Natural killer cell (primary cell): ENCODE measurements at regions not wholly inside any gene's neighbourhood (a gene's known extent, or its start where the extent isn't known, plus 50 kb on each side); places are given as distances from the start of the nearest gene placed in this dataset.

ENCODE experiments used
- ATAC-seq, 3 donors: fragments of 150-1000 bp in 2 of 3; fragments of 200-7000 bp in 1 of 3; cut with Tn5 transposase; 1 replicate in 1 of 3; 2 replicates in 2 of 3; pipeline ENCODE4 v1.10.0; 2021; ENCODE audit warnings: mild to moderate bottlenecking in 2 of 3, moderate library complexity in 2 of 3
- DNase-seq, 2 donors: peaks; one replicate each; pipeline versions ENCODE4 v3.0.0 to v3.0.0-alpha.2; 2013 to 2021; ENCODE audit warnings: mixed read lengths in 1 of 2
- H3K27ac ChIP-seq: one replicate; pipeline ENCODE4 v1.5.1; 2013; ENCODE audit warnings: mild to moderate bottlenecking, low read length
- H3K27me3 ChIP-seq: one replicate; pipeline ENCODE4 v1.6.1; 2013; ENCODE audit warnings: low read length; ENCODE audit not compliant: control insufficient read depth, insufficient read depth
- H3K36me3 ChIP-seq: one replicate; pipeline ENCODE4 v1.6.1; 2013; ENCODE audit warnings: low read length; ENCODE audit not compliant: control insufficient read depth, insufficient read depth
- H3K4me1 ChIP-seq: one replicate; pipeline ENCODE4 v1.6.1; 2013; ENCODE audit warnings: low read length; ENCODE audit not compliant: control insufficient read depth, insufficient read depth
- H3K4me3 ChIP-seq: one replicate; pipeline ENCODE4 v1.5.1; 2013; ENCODE audit warnings: low read length
- H3K9me3 ChIP-seq: one replicate; pipeline ENCODE4 v1.6.1; 2013; ENCODE audit warnings: low read length; ENCODE audit not compliant: control insufficient read depth, insufficient read depth
- H3K27ac Mint-ChIP-seq, 2 donors: one replicate each; pipeline ENCODE4 v1.8.0; 2022; ENCODE audit warnings: mild to moderate bottlenecking in 2 of 2, mixed read lengths in 2 of 2, moderate library complexity in 1 of 2
- H3K27me3 Mint-ChIP-seq, 2 donors: one replicate each; pipeline ENCODE4 v1.8.0; 2022; ENCODE audit warnings: low read depth in 2 of 2, mixed read lengths in 2 of 2
- H3K36me3 Mint-ChIP-seq: one replicate; pipeline ENCODE4 v1.8.0; 2022; ENCODE audit warnings: mixed read lengths
- H3K4me1 Mint-ChIP-seq, 2 donors: one replicate each; pipeline ENCODE4 v1.8.0; 2022; ENCODE audit warnings: mixed read lengths in 2 of 2
- H3K4me3 Mint-ChIP-seq: one replicate; pipeline ENCODE4 v1.8.0; 2022; ENCODE audit warnings: mild to moderate bottlenecking, moderate library complexity, mixed read lengths
- H3K9me3 Mint-ChIP-seq, 2 donors: one replicate each; pipeline ENCODE4 v1.8.0; 2022; ENCODE audit warnings: mixed read lengths in 2 of 2
- CTCF ChIP-seq: fragments of 200-600 bp; IDR thresholded peaks from one replicate; pipeline ENCODE4 v1.8.0; 2022; ENCODE audit warnings: antibody characterized with exemption
- WGBS: methylation state at CpG from one replicate; pipeline ENCODE4 v1.1.7; 2013; ENCODE audit warnings: missing lambda C conversion rate; ENCODE audit not compliant: insufficient coverage; 5-methylcytosine and 5-hydroxymethylcytosine counted together
- intact Hi-C: fragments of 100-400 bp; cut with micrococcal nuclease; formaldehyde crosslinking; loops from one replicate; pipeline ENCODE4 v1.14.2; 2022

- no peaks in the 10 kb centered on the region for H3K4me1 ChIP-seq
- intact Hi-C loops: no loop called here
- no peak for ATAC-seq
- H3K4me3 ChIP-seq: no peak overlapping the region
- 20% methylated on average over 2 of the region's 3 CpGs for WGBS
- no peaks in the 10 kb centered on the region for H3K9me3 ChIP-seq
- no peak overlapping the region for H3K4me3 Mint-ChIP-seq
- peaks cover 11 to 23% of the 10 kb centered on the region in 2 donors for H3K9me3 Mint-ChIP-seq
- H3K36me3 Mint-ChIP-seq: peaks cover 5% of the 10 kb centered on the region
- H3K27ac ChIP-seq: no peak overlapping the region
- no peak for TF ChIP-seq CTCF
- H3K36me3 ChIP-seq: no peaks in the 10 kb centered on the region
- DNase-seq: no peak
- H3K27me3 Mint-ChIP-seq: no peaks in the 10 kb centered on the region
- H3K4me1 Mint-ChIP-seq: no peaks in the 10 kb centered on the region
- no peak overlapping the region for H3K27ac Mint-ChIP-seq
- H3K27me3 ChIP-seq: no peaks in the 10 kb centered on the region
Observed at GRCh38 chr18:68283834-68284233, 431.1 kb downstream of the TMX3 start.

- no peak overlapping the region for H3K4me3 ChIP-seq
- no peak for DNase-seq
- TF ChIP-seq CTCF: no peak
- H3K9me3 Mint-ChIP-seq: peaks cover 18 to 23% of the 10 kb centered on the region in 2 donors
- H3K4me1 Mint-ChIP-seq: no peaks in the 10 kb centered on the region
- peaks cover 5% of the 10 kb centered on the region for H3K36me3 Mint-ChIP-seq
- H3K27me3 ChIP-seq: no peaks in the 10 kb centered on the region
- 90% methylated on average over 2 of the region's 2 CpGs for WGBS
- no peak overlapping the region for H3K27ac ChIP-seq
- no peak for ATAC-seq
- H3K27me3 Mint-ChIP-seq: no peaks in the 10 kb centered on the region
- intact Hi-C loops: no loop called here
- no peak overlapping the region for H3K27ac Mint-ChIP-seq
- no peak overlapping the region for H3K4me3 Mint-ChIP-seq
- H3K36me3 ChIP-seq: no peaks in the 10 kb centered on the region
- H3K4me1 ChIP-seq: no peaks in the 10 kb centered on the region
- H3K9me3 ChIP-seq: no peaks in the 10 kb centered on the region
Observed at GRCh38 chr18:68282232-68282631, 432.7 kb downstream of the TMX3 start.

GRCh38 chr18:68275616-68276015, 439.3 kb downstream of the TMX3 start:
- no peak overlapping the region for H3K27ac Mint-ChIP-seq
- no peaks in the 10 kb centered on the region for H3K9me3 ChIP-seq
- intact Hi-C loops: no loop called here
- no peaks in the 10 kb centered on the region for H3K27me3 Mint-ChIP-seq
- no peaks in the 10 kb centered on the region for H3K4me1 ChIP-seq
- H3K27me3 ChIP-seq: no peaks in the 10 kb centered on the region
- no peak for TF ChIP-seq CTCF
- H3K36me3 Mint-ChIP-seq: no peaks in the 10 kb centered on the region
- no peak for DNase-seq
- H3K27ac ChIP-seq: no peak overlapping the region
- H3K4me3 ChIP-seq: no peak overlapping the region
- WGBS: no CpG with 5 or more reads among the region's 1 CpG
- no peaks in the 10 kb centered on the region for H3K4me1 Mint-ChIP-seq
- H3K36me3 ChIP-seq: no peaks in the 10 kb centered on the region
- peaks cover 6 to 12% of the 10 kb centered on the region in 2 donors for H3K9me3 Mint-ChIP-seq
- no peak for ATAC-seq
- H3K4me3 Mint-ChIP-seq: no peak overlapping the region

- H3K27me3 ChIP-seq: no peaks in the 10 kb centered on the region
- H3K27ac ChIP-seq: no peak overlapping the region
- 90% methylated on average over 2 of the region's 3 CpGs for WGBS
- no peak overlapping the region for H3K4me3 ChIP-seq
- Mint-ChIP-seq H3K9me3 (peaks cover 7 to 10% of the 10 kb centered on the region in 2 donors), H3K27ac (no peak overlapping the region), H3K4me1 (no peaks in the 10 kb centered on the region), H3K36me3 (peaks cover under 1% of the 10 kb centered on the region), H3K4me3 (no peak overlapping the region), H3K27me3 (no peaks in the 10 kb centered on the region)
- no peak for ATAC-seq
- no peaks in the 10 kb centered on the region for H3K9me3 ChIP-seq
- H3K4me1 ChIP-seq: no peaks in the 10 kb centered on the region
- DNase-seq: no peak
- intact Hi-C loops: no loop called here
- TF ChIP-seq CTCF: no peak
- no peaks in the 10 kb centered on the region for H3K36me3 ChIP-seq
Observed at GRCh38 chr18:68270017-68270416, 444.9 kb downstream of the TMX3 start.
